ENCODE measurements at regions not wholly inside any gene's neighbourhood (a gene's known extent, or its start where the extent isn't known, plus 50 kb on each side); places are given as distances from the start of the nearest gene placed in this dataset.

DNA sequence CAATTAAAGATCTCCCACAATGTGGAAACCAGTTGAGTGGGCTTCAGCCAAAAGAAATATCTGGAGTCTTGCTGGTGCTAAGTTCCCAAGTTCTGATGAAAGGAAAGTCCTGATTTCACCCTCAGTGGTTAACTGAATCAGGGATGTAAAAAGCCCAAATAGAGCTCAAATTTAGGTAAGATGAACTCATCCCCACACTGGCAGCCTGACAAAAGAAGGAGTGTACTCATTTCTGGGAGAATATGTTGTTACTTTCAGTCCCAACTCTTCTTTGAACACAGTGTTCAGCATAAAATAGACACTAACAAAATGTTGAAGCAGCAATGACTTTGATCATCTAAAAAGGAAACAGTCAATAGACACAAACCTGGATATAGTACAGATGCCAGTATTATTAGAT, 91.7 kb downstream of the CHRM3 start:
- TF ChIP-seq POLR2A (IDR thresholded peaks at IDR 0.05; ENCODE audit: low read depth, low read length) = no peak
- TF ChIP-seq CTCF (conservative IDR thresholded peaks at IDR 0.05; ENCODE audit: low read depth, low read length) = no peak
- no peak for TF ChIP-seq FOS (IDR thresholded peaks at IDR 0.05; ENCODE audit: low read depth, low read length)
- TF ChIP-seq MXI1 (IDR thresholded peaks at IDR 0.05; ENCODE audit: borderline replicate concordance, low read depth, low read length) = no peak
- TF ChIP-seq SMC3 (IDR thresholded peaks at IDR 0.05; ENCODE audit: low read depth, low read length) = no peak
- TF ChIP-seq RCOR1 (IDR thresholded peaks at IDR 0.05; ENCODE audit: insufficient replicate concordance, low read length) = no peak
- TF ChIP-seq CEBPB (IDR thresholded peaks at IDR 0.05; ENCODE audit: low read depth, low read length) = no peak
- TF ChIP-seq RAD21 (IDR thresholded peaks at IDR 0.05; ENCODE audit: low read length) = no peak
- TF ChIP-seq BHLHE40 (IDR thresholded peaks at IDR 0.05; ENCODE audit: low read depth, low read length) = no peak
- TF ChIP-seq, protein P1, sequence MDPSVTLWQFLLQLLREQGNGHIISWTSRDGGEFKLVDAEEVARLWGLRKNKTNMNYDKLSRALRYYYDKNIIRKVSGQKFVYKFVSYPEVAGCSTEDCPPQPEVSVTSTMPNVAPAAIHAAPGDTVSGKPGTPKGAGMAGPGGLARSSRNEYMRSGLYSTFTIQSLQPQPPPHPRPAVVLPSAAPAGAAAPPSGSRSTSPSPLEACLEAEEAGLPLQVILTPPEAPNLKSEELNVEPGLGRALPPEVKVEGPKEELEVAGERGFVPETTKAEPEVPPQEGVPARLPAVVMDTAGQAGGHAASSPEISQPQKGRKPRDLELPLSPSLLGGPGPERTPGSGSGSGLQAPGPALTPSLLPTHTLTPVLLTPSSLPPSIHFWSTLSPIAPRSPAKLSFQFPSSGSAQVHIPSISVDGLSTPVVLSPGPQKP (IDR thresholded peaks at IDR 0.05; ENCODE audit: borderline replicate concordance, low read depth, low read length) = no peak
- TF ChIP-seq NFE2L2 (IDR thresholded peaks at IDR 0.05; ENCODE audit: low read depth, low read length) = no peak
- no peak for TF ChIP-seq MAFK (IDR thresholded peaks at IDR 0.05; ENCODE audit: low read depth, low read length)
- TF ChIP-seq, protein P2, sequence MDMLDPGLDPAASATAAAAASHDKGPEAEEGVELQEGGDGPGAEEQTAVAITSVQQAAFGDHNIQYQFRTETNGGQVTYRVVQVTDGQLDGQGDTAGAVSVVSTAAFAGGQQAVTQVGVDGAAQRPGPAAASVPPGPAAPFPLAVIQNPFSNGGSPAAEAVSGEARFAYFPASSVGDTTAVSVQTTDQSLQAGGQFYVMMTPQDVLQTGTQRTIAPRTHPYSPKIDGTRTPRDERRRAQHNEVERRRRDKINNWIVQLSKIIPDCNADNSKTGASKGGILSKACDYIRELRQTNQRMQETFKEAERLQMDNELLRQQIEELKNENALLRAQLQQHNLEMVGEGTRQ (IDR thresholded peaks at IDR 0.05; ENCODE audit: low read depth, low read length) = no peak
- TF ChIP-seq RFX5 (IDR thresholded peaks at IDR 0.05; ENCODE audit: low read depth, low read length) = no peak

Measured in IMR-90 (cell line).